ENCODE measurements at regions not wholly inside any gene's neighbourhood (a gene's known extent, or its start where the extent isn't known, plus 50 kb on each side); places are given as distances from the start of the nearest gene placed in this dataset.

GRCh38 chr3:137460944-137461343, 303.2 kb upstream of the SOX14 start:
- ATAC-seq (no peak), FAIRE-seq (no peak), DNase-seq (ENCODE audit: low read depth in 1 of 2, low spot score in 1 of 2) (no peak)
- H3K9me3 ChIP-seq, result no peaks in the 10 kb centered on the region
- H3K4me1 ChIP-seq, result no peaks in the 10 kb centered on the region
- H3K4me2 ChIP-seq, result no peak overlapping the region
- CTCF ChIA-PET, result no interaction called here
- H3K27ac ChIP-seq, result no peak overlapping the region
- WGBS (ENCODE audit: missing lambda C conversion rate), result 79% methylated on average over 4 of the region's 4 CpGs
- TF ChIP-seq CEBPB (IDR thresholded peaks at IDR 0.05) (no peak), RNF2 (IDR thresholded peaks at IDR 0.05; ENCODE audit: borderline replicate concordance, low read depth) (no peak), HDAC2 (IDR thresholded peaks at IDR 0.05) (no peak), RFX5 (IDR thresholded peaks at IDR 0.05) (no peak), CBX8 (IDR thresholded peaks at IDR 0.05) (no peak), POLR2AphosphoS2 (conservative IDR thresholded peaks at IDR 0.05; ENCODE audit: low read length) (no peak), BCL3 (IDR thresholded peaks at IDR 0.05) (no peak), NR3C1 (IDR thresholded peaks at IDR 0.05) (no peak)
- POLR2A ChIA-PET, result no interaction called here
- H3K4me3 ChIP-seq, result no peak overlapping the region

- Histone ChIP-seq H3K27ac (no peak overlapping the region), H3K9me3 (no peaks in the 10 kb centered on the region), H3K4me3 (no peak overlapping the region), H3K4me2 (no peak overlapping the region), H3K4me1 (no peaks in the 10 kb centered on the region)
- FAIRE-seq (no peak), DNase-seq (ENCODE audit: low read depth in 1 of 2, low spot score in 1 of 2) (no peak), ATAC-seq (no peak)
- ChIA-PET POLR2A (no interaction called here), CTCF (no interaction called here)
- 15% methylated on average over 5 of the region's 5 CpGs for WGBS (ENCODE audit: missing lambda C conversion rate)
- TF ChIP-seq ZC3H11A (IDR thresholded peaks at IDR 0.05), result no peak
- TF ChIP-seq BHLHE40 (IDR thresholded peaks at IDR 0.05; ENCODE audit: low read depth, low read length), result no peak
- TF ChIP-seq EP300 (IDR thresholded peaks at IDR 0.05), result no peak
- TF ChIP-seq RNF2 (IDR thresholded peaks at IDR 0.05; ENCODE audit: borderline replicate concordance, low read depth), result no peak
- no peak for TF ChIP-seq POLR2A (IDR thresholded peaks at IDR 0.05; ENCODE audit: low read length)
- TF ChIP-seq RFX5 (IDR thresholded peaks at IDR 0.05), result no peak
- no peak for TF ChIP-seq ZNF302 (CRISPR knock-in tag; IDR thresholded peaks at IDR 0.05)
- no peak for TF ChIP-seq TP53 (CRISPR knock-in tag; IDR thresholded peaks at IDR 0.05)
- TF ChIP-seq FOSL2 (IDR thresholded peaks at IDR 0.05), result no peak
- no peak for TF ChIP-seq FOSL2 (CRISPR knock-in tag; IDR thresholded peaks at IDR 0.05)
- TF ChIP-seq JUNB (IDR thresholded peaks at IDR 0.05), result no peak
- TF ChIP-seq MAX (IDR thresholded peaks at IDR 0.05), result no peak
- no peak for TF ChIP-seq CBX8 (IDR thresholded peaks at IDR 0.05)
- no peak for TF ChIP-seq FOXS1 (CRISPR knock-in tag; IDR thresholded peaks at IDR 0.05)
- TF ChIP-seq JUN (IDR thresholded peaks at IDR 0.05), result no peak
- TF ChIP-seq ATOH8 (CRISPR knock-in tag; IDR thresholded peaks at IDR 0.05; ENCODE audit: low read depth), result no peak
- TF ChIP-seq BCL3 (IDR thresholded peaks at IDR 0.05), result no peak
- TF ChIP-seq MAFK (IDR thresholded peaks at IDR 0.05; ENCODE audit: partially characterized antibody), result no peak
- TF ChIP-seq KDM1A (IDR thresholded peaks at IDR 0.05; ENCODE audit: low read depth), result no peak
These were observed 301.0 kb upstream of the SOX14 start for GRCh38 chr3:137463131-137463530.

GRCh38 chr3:137464341-137464740, 299.8 kb upstream of the SOX14 start:
- Histone ChIP-seq H3K4me1 (no peaks in the 10 kb centered on the region), H3K4me3 (no peak overlapping the region), H3K9me3 (no peaks in the 10 kb centered on the region), H3K4me2 (no peak overlapping the region), H3K27ac (no peak overlapping the region)
- POLR2A ChIA-PET, result no interaction called here
- no peak for FAIRE-seq
- DNase-seq (ENCODE audit: low read depth in 1 of 2, low spot score in 1 of 2), result no peak
- CTCF ChIA-PET, result no interaction called here
- ATAC-seq, result no peak
- WGBS (ENCODE audit: missing lambda C conversion rate), result 0% methylated on average over 4 of the region's 4 CpGs
- TF ChIP-seq KDM5A (IDR thresholded peaks at IDR 0.05), result no peak
- TF ChIP-seq ZNF302 (CRISPR knock-in tag; IDR thresholded peaks at IDR 0.05), result no peak
- no peak for TF ChIP-seq RCOR1 (IDR thresholded peaks at IDR 0.05; ENCODE audit: low read depth, low read length)
- no peak for TF ChIP-seq ZSCAN20 (CRISPR knock-in tag; IDR thresholded peaks at IDR 0.05)
- no peak for TF ChIP-seq NPAS2 (CRISPR knock-in tag; IDR thresholded peaks at IDR 0.05; ENCODE audit: borderline replicate concordance)
- no peak for TF ChIP-seq RNF2 (IDR thresholded peaks at IDR 0.05; ENCODE audit: borderline replicate concordance, low read depth)
- no peak for TF ChIP-seq HES2 (IDR thresholded peaks at IDR 0.05)
- TF ChIP-seq RAD21 (conservative IDR thresholded peaks at IDR 0.05 in 1 of 2, IDR thresholded peaks at IDR 0.05 in 1 of 2), result no peak
- no peak for TF ChIP-seq SREBF2 (IDR thresholded peaks at IDR 0.05)
- TF ChIP-seq RARB (CRISPR knock-in tag; IDR thresholded peaks at IDR 0.05), result no peak
- no peak for TF ChIP-seq NFE2L2 (conservative IDR thresholded peaks at IDR 0.05; ENCODE audit: low read length)
- TF ChIP-seq FOXS1 (CRISPR knock-in tag; IDR thresholded peaks at IDR 0.05), result no peak
- TF ChIP-seq ELK1 (IDR thresholded peaks at IDR 0.05; ENCODE audit: low read depth, low read length), result no peak
- no peak for TF ChIP-seq NR3C1 (IDR thresholded peaks at IDR 0.05)
- TF ChIP-seq POLR2AphosphoS2 (conservative IDR thresholded peaks at IDR 0.05; ENCODE audit: low read length), result no peak
- no peak for TF ChIP-seq HDAC2 (IDR thresholded peaks at IDR 0.05)
- no peak for TF ChIP-seq FOSB (CRISPR knock-in tag; IDR thresholded peaks at IDR 0.05)

Measured in A549 (cell line).